Endothelial cell of umbilical vein (primary cell): ENCODE measurements at regions not wholly inside any gene's neighbourhood (a gene's known extent, or its start where the extent isn't known, plus 50 kb on each side); places are given as distances from the start of the nearest gene placed in this dataset.

ENCODE experiments used
- BruUV-seq: library from RNA; stranded (reverse); fragments of 400-500 nt; replicated peaks from 2 replicates; lab custom pipeline; 2021; lab: Mats Ljungman, UMichigan
- CTCF ChIA-PET: fragments of 300-600, 350-600 bp; sonication (Branson Sonifier 250); formaldehyde crosslinking; loops from one replicate; lab custom pipeline; 2021; ENCODE audit warnings: antibody characterized with exemption, inconsistent platforms; lab: Charles Lee
- POLR2A ChIA-PET: fragments of 300-600, 350-600 bp; sonication (Branson Sonifier 250); formaldehyde crosslinking; loops from one replicate; lab custom pipeline; 2021; ENCODE audit warnings: antibody characterized with exemption, inconsistent platforms; lab: Charles Lee
- DNase-seq: peaks from one replicate; pipeline ENCODE4 v3.0.0-alpha.2; 2011; ENCODE audit warnings: low read depth, low spot score
- FAIRE-seq: peaks from 2 replicates; lab custom pipeline; 2011; peaks lifted over from hg19 to GRCh38; lab: Jason Lieb, UNC
- H2AFZ ChIP-seq: 2 replicates; pipeline ENCODE4 v1.6.0; 2012; ENCODE audit warnings: low read depth, low read length, control low read depth, inconsistent platforms
- H3K27ac ChIP-seq: 2 replicates; pipeline ENCODE4 v1.5.1; 2011; ENCODE audit warnings: low read depth, mild to moderate bottlenecking, control low read depth, low read length, moderate library complexity; ENCODE audit not compliant: insufficient read depth
- H3K27me3 ChIP-seq, 2 experiments: 2 replicates each; pipeline versions ENCODE4 v1.6.0 to v1.6.1; 2011; ENCODE audit warnings: low read length in 2 of 2, mixed read lengths in 1 of 2; ENCODE audit not compliant: control insufficient read depth in 2 of 2, insufficient read depth in 2 of 2
- H3K36me3 ChIP-seq, 2 experiments: 2 replicates in 1 of 2; 3 replicates in 1 of 2; pipeline ENCODE4 v1.5.1; 2011; ENCODE audit warnings: low read length in 2 of 2, mild to moderate bottlenecking in 1 of 2, moderate library complexity in 1 of 2; ENCODE audit not compliant: control insufficient read depth in 2 of 2, insufficient read depth in 2 of 2; ENCODE audit errors: extremely low read depth in 1 of 2
- H3K4me1 ChIP-seq: 3 replicates; pipeline ENCODE4 v1.5.1; 2011; ENCODE audit warnings: mild to moderate bottlenecking, low read length; ENCODE audit not compliant: control insufficient read depth, insufficient read depth; ENCODE audit errors: extremely low read depth
- H3K4me2 ChIP-seq: 2 replicates; pipeline ENCODE4 v1.6.1; 2011; ENCODE audit warnings: low read length, control low read depth, mixed read lengths; ENCODE audit not compliant: insufficient read depth
- H3K4me3 ChIP-seq, 3 experiments: fragments of 200-600 bp in 1 of 3; sonication (generic), shearing (Covaris generic) in 1 of 3; replicated peaks in 1 of 3; 2 replicates each; pipeline ENCODE4 v1.5.1; 2011 to 2016; ENCODE audit warnings: control low read depth in 3 of 3, low read length in 3 of 3, mild to moderate bottlenecking in 2 of 3, inconsistent platforms in 1 of 3, low read depth in 1 of 3, moderate library complexity in 1 of 3; ENCODE audit not compliant: insufficient read depth in 1 of 3
- H3K79me2 ChIP-seq: 2 replicates; pipeline ENCODE4 v1.6.0; 2012; ENCODE audit warnings: low read length, inconsistent platforms; ENCODE audit not compliant: control insufficient read depth, insufficient read depth
- H3K9ac ChIP-seq: replicated peaks from 2 replicates; pipeline ENCODE3; 2011; ENCODE audit warnings: low read length, control low read depth; ENCODE audit not compliant: insufficient read depth; ENCODE audit errors: extremely low read depth
- H3K9me1 ChIP-seq: replicated peaks from 3 replicates; pipeline ENCODE4 v1.6.0; 2011; ENCODE audit warnings: mild to moderate bottlenecking, low read length; ENCODE audit not compliant: control insufficient read depth, insufficient read depth; ENCODE audit errors: extremely low read depth
- H3K9me3 ChIP-seq: replicated peaks from 2 replicates; pipeline ENCODE4 v1.5.1; 2012; ENCODE audit warnings: low read length, inconsistent platforms; ENCODE audit not compliant: control insufficient read depth, insufficient read depth
- H4K20me1 ChIP-seq: replicated peaks from 2 replicates; pipeline ENCODE3; 2011; ENCODE audit warnings: mild to moderate bottlenecking, low read length; ENCODE audit not compliant: control insufficient read depth, insufficient read depth; ENCODE audit errors: extremely low read depth
- CTCF ChIP-seq, 2 donors: IDR thresholded peaks; 1 replicate in 1 of 2; 2 replicates in 1 of 2; pipeline ENCODE4 v1.5.1; 2011; ENCODE audit warnings: low read length in 2 of 2, mild to moderate bottlenecking in 2 of 2, moderate library complexity in 2 of 2, control low read depth in 1 of 2, inconsistent platforms in 1 of 2, low read depth in 1 of 2; ENCODE audit not compliant: insufficient read depth in 1 of 2; ENCODE audit errors: extremely low read depth in 1 of 2
- EZH2 ChIP-seq: IDR thresholded peaks from 2 replicates; pipeline ENCODE4 v1.6.1; 2012; ENCODE audit warnings: borderline replicate concordance, low read depth, mild to moderate bottlenecking, moderate library complexity, low read length, inconsistent platforms; ENCODE audit not compliant: severe bottlenecking
- FOS ChIP-seq: IDR thresholded peaks from 2 replicates; pipeline ENCODE4 v1.6.1; 2011; ENCODE audit warnings: mild to moderate bottlenecking, low read length, moderate library complexity, borderline replicate concordance; ENCODE audit not compliant: insufficient read depth
- GATA2 ChIP-seq: IDR thresholded peaks from 2 replicates; pipeline ENCODE4 v1.7.0; 2011; ENCODE audit warnings: low read depth, mild to moderate bottlenecking, moderate library complexity, mixed read lengths, low read length; ENCODE audit not compliant: insufficient read length, insufficient read depth
- JUN ChIP-seq: IDR thresholded peaks from 2 replicates; pipeline ENCODE4 v1.6.1; 2011; ENCODE audit warnings: borderline replicate concordance, low read depth; ENCODE audit not compliant: insufficient read length, insufficient read depth
- MAX ChIP-seq: IDR thresholded peaks from 2 replicates; pipeline ENCODE4 v1.6.1; 2011; ENCODE audit not compliant: insufficient read depth, insufficient read length
- MYC ChIP-seq: IDR thresholded peaks from one replicate; pipeline ENCODE4 v1.6.1; 2011; ENCODE audit warnings: mild to moderate bottlenecking, low read depth, low read length
- POLR2A ChIP-seq: IDR thresholded peaks from 2 replicates; pipeline ENCODE4 v1.6.1; 2012; ENCODE audit warnings: low read depth, mild to moderate bottlenecking, control low read depth, low read length
- POLR2AphosphoS5 ChIP-seq: IDR thresholded peaks from 2 replicates; pipeline ENCODE4 v1.6.1; 2012; ENCODE audit warnings: low read depth, mild to moderate bottlenecking, control low read depth, low read length, moderate library complexity; ENCODE audit not compliant: insufficient read depth
- dilution Hi-C: fragments of 300-500 bp; cut with MboI; formaldehyde crosslinking; loops from one replicate; pipeline ENCODE4 v1.15.0; 2019; ENCODE audit warnings: low sequenced_read_pairs; ENCODE audit not compliant: extremely low pct_ligation_motif_present
- intact Hi-C: fragments of 100-400 bp; cut with micrococcal nuclease; formaldehyde crosslinking; loops from one replicate; pipeline ENCODE4 v1.10.0; 2022

GRCh38 chr12:58701536-58701935, 218.8 kb downstream of the LRIG3 start:
- Histone ChIP-seq H3K9ac (no peak overlapping the region), H3K4me2 (no peak overlapping the region), H3K27me3 (no peaks in the 10 kb centered on the region), H3K9me3 (no peaks in the 10 kb centered on the region), H3K4me1 (no peaks in the 10 kb centered on the region), H3K36me3 (no peaks in the 10 kb centered on the region), H3K4me3 (no peak overlapping the region), H3K79me2 (no peaks in the 10 kb centered on the region), H3K9me1 (no peaks in the 10 kb centered on the region), H2AFZ (no peak overlapping the region), H3K27ac (no peak overlapping the region), H4K20me1 (no peaks in the 10 kb centered on the region)
- FAIRE-seq (no peak), DNase-seq (no peak)
- no TSS peak for BruUV-seq
- ChIA-PET POLR2A (no interaction called here), CTCF (no interaction called here)
- intact Hi-C loops, result no loop called here
- TF ChIP-seq JUN (no peak), MYC (no peak), CTCF (IDR thresholded peaks at IDR 0.05; ENCODE audit: extremely low read depth in 1 of 2, insufficient read depth in 1 of 2, low read depth in 1 of 2, low read length in 2 of 2) (no peak)
- dilution Hi-C loops, result no loop called here

GRCh38 chr12:58703866-58704265, 216.4 kb downstream of the LRIG3 start:
- no TSS peak for BruUV-seq
- Histone ChIP-seq H2AFZ (no peak overlapping the region), H3K79me2 (no peaks in the 10 kb centered on the region), H3K36me3 (no peaks in the 10 kb centered on the region), H3K4me1 (no peaks in the 10 kb centered on the region), H3K4me3 (no peak overlapping the region), H3K9me3 (no peaks in the 10 kb centered on the region), H3K4me2 (no peak overlapping the region), H3K9me1 (no peaks in the 10 kb centered on the region), H3K27me3 (no peaks in the 10 kb centered on the region), H3K27ac (no peak overlapping the region), H3K9ac (no peak overlapping the region), H4K20me1 (no peaks in the 10 kb centered on the region)
- ChIA-PET POLR2A (no interaction called here), CTCF (no interaction called here)
- intact Hi-C loops, result no loop called here
- DNase-seq (no peak), FAIRE-seq (no peak)
- no peak for TF ChIP-seq MAX
- TF ChIP-seq GATA2, result no peak
- no peak for TF ChIP-seq EZH2
- no peak for TF ChIP-seq JUN
- TF ChIP-seq POLR2AphosphoS5, result no peak
- no peak for TF ChIP-seq MYC
- TF ChIP-seq POLR2A, result no peak
- no peak for TF ChIP-seq CTCF (IDR thresholded peaks at IDR 0.05; ENCODE audit: extremely low read depth in 1 of 2, insufficient read depth in 1 of 2, low read depth in 1 of 2, low read length in 2 of 2)
- TF ChIP-seq FOS, result no peak
- dilution Hi-C loops, result no loop called here
